K562 (cell line): ENCODE measurements at regions not wholly inside any gene's neighbourhood (a gene's known extent, or its start where the extent isn't known, plus 50 kb on each side); places are given as distances from the start of the nearest gene placed in this dataset.

Experiments
- CTCF ChIP-seq, 3 experiments: IDR thresholded peaks in 2 of 3; conservative IDR thresholded peaks in 1 of 3; 2 replicates each; pipeline ENCODE4 v1.5.1; 2011 to 2012; ENCODE audit warnings: low read length in 3 of 3, mild to moderate bottlenecking in 3 of 3, control low read depth in 2 of 3, improper control_type of control experiment in 1 of 3, inconsistent platforms in 1 of 3, low read depth in 1 of 3, mixed read lengths in 1 of 3, moderate library complexity in 1 of 3; ENCODE audit not compliant: insufficient read depth in 2 of 3
- MAFG ChIP-seq: fragments of 450-650 bp; conservative IDR thresholded peaks from 2 replicates; pipeline ENCODE4 v1.6.1; 2016; ENCODE audit warnings: missing genetic modification characterization, missing compliant biosample characterization
- MEF2D ChIP-seq: conservative IDR thresholded peaks from 2 replicates; pipeline ENCODE4 v1.6.1; 2016; ENCODE audit warnings: low read depth, missing genetic modification characterization, missing compliant biosample characterization
- MEIS2 ChIP-seq: fragments of 450-650 bp; IDR thresholded peaks from 2 replicates; pipeline ENCODE4 v1.6.1; 2014; ENCODE audit warnings: mild to moderate bottlenecking; ENCODE audit not compliant: partially characterized antibody
- MYC ChIP-seq, 2 experiments: fragments of 250-450 bp in 1 of 2; sonication (Bioruptor Pico) in 1 of 2; IDR thresholded peaks; 2 replicates each; pipeline versions ENCODE4 v1.5.1 to v1.6.1; 2012 to 2021; ENCODE audit warnings: low read depth in 2 of 2, borderline replicate concordance in 1 of 2, improper control_type of control experiment in 1 of 2, low read length in 1 of 2, mild to moderate bottlenecking in 1 of 2, moderate library complexity in 1 of 2
- NCOR1 ChIP-seq: fragments of 450-650 bp; IDR thresholded peaks from 2 replicates; pipeline ENCODE4 v1.6.1; 2016; ENCODE audit warnings: mild to moderate bottlenecking, moderate library complexity
- NR2C2 ChIP-seq, 2 experiments: fragments of 200-800 bp in 1 of 2; sonication (Bioruptor generic) in 1 of 2; sonication (generic) in 1 of 2; formaldehyde crosslinking in 1 of 2; IDR thresholded peaks; 2 replicates each; pipeline versions ENCODE4 v1.6.1 to v1.8.0; 2016 to 2022; ENCODE audit warnings: mild to moderate bottlenecking in 1 of 2, missing compliant biosample characterization in 1 of 2, missing genetic modification characterization in 1 of 2, missing genetic modification reagents in 1 of 2
- ZNF274 ChIP-seq: IDR thresholded peaks from 2 replicates; pipeline ENCODE4 v1.6.1; 2011; ENCODE audit warnings: low read depth, mild to moderate bottlenecking, low read length, moderate library complexity, borderline replicate concordance
- ZNF384 ChIP-seq: IDR thresholded peaks from 2 replicates; pipeline ENCODE4 v1.6.1; 2012; ENCODE audit warnings: low read depth, low read length, improper control_type of control experiment
- TF ChIP-seq, protein P1 (sequence below): fragments of 450-650 bp; IDR thresholded peaks from 2 replicates; pipeline ENCODE4 v1.6.1; 2017; ENCODE audit warnings: antibody characterized with exemption, mild to moderate bottlenecking
- TF ChIP-seq, protein P2 (sequence below): fragments of 450-650 bp; IDR thresholded peaks from 2 replicates; pipeline ENCODE4 v1.6.1; 2016; ENCODE audit warnings: low read depth, mild to moderate bottlenecking, moderate library complexity

DNA sequence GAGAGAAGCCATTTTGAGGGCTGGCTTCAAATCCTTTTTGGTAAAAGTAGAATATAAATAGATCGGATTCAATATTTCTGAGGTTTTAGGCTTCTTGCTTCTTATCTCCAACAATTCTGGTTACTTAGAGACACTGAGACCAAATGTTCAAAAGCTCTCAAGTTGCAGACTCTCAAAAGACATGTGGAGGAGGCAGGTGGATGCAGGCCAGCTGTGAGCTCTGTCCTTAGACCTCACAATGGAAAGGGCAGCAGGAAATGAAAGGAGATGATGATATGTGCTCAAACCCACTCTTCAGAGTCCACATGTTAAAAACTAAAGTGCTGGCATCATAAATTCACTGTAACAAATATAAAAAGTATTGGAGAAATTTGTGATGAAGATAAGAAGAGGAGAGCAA is 424.9 kb upstream of the ALCAM start:
- TF ChIP-seq MEF2D (tag) (no peak), CTCF (IDR thresholded peaks at IDR 0.05 in 2 of 3, conservative IDR thresholded peaks at IDR 0.05 in 1 of 3; ENCODE audit: insufficient read depth in 2 of 3, low read depth in 1 of 3, low read length in 3 of 3) (no peak), MYC (IDR thresholded peaks at IDR 0.05; ENCODE audit: low read depth, low read length) (no peak), MYC (CRISPR knock-in tag; IDR thresholded peaks at IDR 0.05; ENCODE audit: borderline replicate concordance, low read depth) (no peak), ZNF384 (no peak), MAFG (tag) (no peak), NCOR1 (no peak), ZNF274 (no peak), NR2C2 (CRISPR knock-in tag; IDR thresholded peaks at IDR 0.05) (no peak), NR2C2 (tag; IDR thresholded peaks at IDR 0.05) (no peak), MEIS2 (no peak)
- TF ChIP-seq, protein P1, sequence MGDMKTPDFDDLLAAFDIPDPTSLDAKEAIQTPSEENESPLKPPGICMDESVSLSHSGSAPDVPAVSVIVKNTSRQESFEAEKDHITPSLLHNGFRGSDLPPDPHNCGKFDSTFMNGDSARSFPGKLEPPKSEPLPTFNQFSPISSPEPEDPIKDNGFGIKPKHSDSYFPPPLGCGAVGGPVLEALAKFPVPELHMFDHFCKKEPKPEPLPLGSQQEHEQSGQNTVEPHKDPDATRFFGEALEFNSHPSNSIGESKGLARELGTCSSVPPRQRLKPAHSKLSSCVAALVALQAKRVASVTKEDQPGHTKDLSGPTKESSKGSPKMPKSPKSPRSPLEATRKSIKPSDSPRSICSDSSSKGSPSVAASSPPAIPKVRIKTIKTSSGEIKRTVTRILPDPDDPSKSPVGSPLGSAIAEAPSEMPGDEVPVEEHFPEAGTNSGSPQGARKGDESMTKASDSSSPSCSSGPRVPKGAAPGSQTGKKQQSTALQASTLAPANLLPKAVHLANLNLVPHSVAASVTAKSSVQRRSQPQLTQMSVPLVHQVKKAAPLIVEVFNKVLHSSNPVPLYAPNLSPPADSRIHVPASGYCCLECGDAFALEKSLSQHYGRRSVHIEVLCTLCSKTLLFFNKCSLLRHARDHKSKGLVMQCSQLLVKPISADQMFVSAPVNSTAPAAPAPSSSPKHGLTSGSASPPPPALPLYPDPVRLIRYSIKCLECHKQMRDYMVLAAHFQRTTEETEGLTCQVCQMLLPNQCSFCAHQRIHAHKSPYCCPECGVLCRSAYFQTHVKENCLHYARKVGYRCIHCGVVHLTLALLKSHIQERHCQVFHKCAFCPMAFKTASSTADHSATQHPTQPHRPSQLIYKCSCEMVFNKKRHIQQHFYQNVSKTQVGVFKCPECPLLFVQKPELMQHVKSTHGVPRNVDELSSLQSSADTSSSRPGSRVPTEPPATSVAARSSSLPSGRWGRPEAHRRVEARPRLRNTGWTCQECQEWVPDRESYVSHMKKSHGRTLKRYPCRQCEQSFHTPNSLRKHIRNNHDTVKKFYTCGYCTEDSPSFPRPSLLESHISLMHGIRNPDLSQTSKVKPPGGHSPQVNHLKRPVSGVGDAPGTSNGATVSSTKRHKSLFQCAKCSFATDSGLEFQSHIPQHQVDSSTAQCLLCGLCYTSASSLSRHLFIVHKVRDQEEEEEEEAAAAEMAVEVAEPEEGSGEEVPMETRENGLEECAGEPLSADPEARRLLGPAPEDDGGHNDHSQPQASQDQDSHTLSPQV = no peak
- TF ChIP-seq, protein P2, sequence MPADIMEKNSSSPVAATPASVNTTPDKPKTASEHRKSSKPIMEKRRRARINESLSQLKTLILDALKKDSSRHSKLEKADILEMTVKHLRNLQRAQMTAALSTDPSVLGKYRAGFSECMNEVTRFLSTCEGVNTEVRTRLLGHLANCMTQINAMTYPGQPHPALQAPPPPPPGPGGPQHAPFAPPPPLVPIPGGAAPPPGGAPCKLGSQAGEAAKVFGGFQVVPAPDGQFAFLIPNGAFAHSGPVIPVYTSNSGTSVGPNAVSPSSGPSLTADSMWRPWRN = no peak
